GM12875 (cell line): ENCODE measurements at regions not wholly inside any gene's neighbourhood (a gene's known extent, or its start where the extent isn't known, plus 50 kb on each side); places are given as distances from the start of the nearest gene placed in this dataset.

Experiments used
- H3K4me3 ChIP-seq: one replicate; pipeline ENCODE4 v1.5.1; 2011; ENCODE audit warnings: low read depth, low read length, control low read depth
- CTCF ChIP-seq: IDR thresholded peaks from 2 replicates; pipeline ENCODE4 v1.5.1; 2011; ENCODE audit warnings: low read depth, mild to moderate bottlenecking, control low read depth, inconsistent platforms, low read length, moderate library complexity, borderline replicate concordance; ENCODE audit not compliant: insufficient read depth

GRCh38 chr7:156429514-156429913, 211.1 kb upstream of the RNF32 start:
- no peak overlapping the region for H3K4me3 ChIP-seq
- no peak for TF ChIP-seq CTCF

GRCh38 chr7:156423876-156424275, 216.7 kb upstream of the RNF32 start:
- no peak overlapping the region for H3K4me3 ChIP-seq
- no peak for TF ChIP-seq CTCF

GRCh38 chr7:156420496-156420895, 220.1 kb upstream of the RNF32 start:
- no peak for TF ChIP-seq CTCF
- H3K4me3 ChIP-seq = no peak overlapping the region

- H3K4me3 ChIP-seq = no peak overlapping the region
- no peak for TF ChIP-seq CTCF
Observed at GRCh38 chr7:156419782-156420181, 220.8 kb upstream of the RNF32 start.

- H3K4me3 ChIP-seq = no peak overlapping the region
- no peak for TF ChIP-seq CTCF
Observed at GRCh38 chr7:156402255-156402654, 238.3 kb upstream of the RNF32 start.

- no peak overlapping the region for H3K4me3 ChIP-seq
- TF ChIP-seq CTCF = no peak
Observed at GRCh38 chr7:156401617-156402016, 239.0 kb upstream of the RNF32 start.

- no peak for TF ChIP-seq CTCF
- no peak overlapping the region for H3K4me3 ChIP-seq
Observed at GRCh38 chr7:156400046-156400445, 240.5 kb upstream of the RNF32 start.
